Neural progenitor cell (in vitro differentiated cells): ENCODE measurements at regions not wholly inside any gene's neighbourhood (a gene's known extent, or its start where the extent isn't known, plus 50 kb on each side); places are given as distances from the start of the nearest gene placed in this dataset.

ENCODE experiments used
- EZH2 ChIP-seq: fragments of 200-600 bp; sonication (generic); IDR thresholded peaks from 2 replicates; pipeline ENCODE4 v1.6.1; 2017; ENCODE audit warnings: antibody characterized with exemption, mild to moderate bottlenecking, moderate library complexity
- EZH2phosphoT487 ChIP-seq: fragments of 200-600 bp; sonication (generic); IDR thresholded peaks from 2 replicates; pipeline ENCODE4 v1.6.1; 2017; ENCODE audit warnings: antibody characterized with exemption
- TF ChIP-seq, protein P1 (sequence below): fragments of 200-600 bp; sonication (generic); IDR thresholded peaks from 2 replicates; pipeline ENCODE4 v1.5.1; 2017; ENCODE audit warnings: antibody characterized with exemption, mild to moderate bottlenecking

GRCh38 chr2:103196802-103197201 is 435.0 kb downstream of the TMEM182 start:
- TF ChIP-seq EZH2phosphoT487 (no peak), EZH2 (no peak)
- TF ChIP-seq, protein P1, sequence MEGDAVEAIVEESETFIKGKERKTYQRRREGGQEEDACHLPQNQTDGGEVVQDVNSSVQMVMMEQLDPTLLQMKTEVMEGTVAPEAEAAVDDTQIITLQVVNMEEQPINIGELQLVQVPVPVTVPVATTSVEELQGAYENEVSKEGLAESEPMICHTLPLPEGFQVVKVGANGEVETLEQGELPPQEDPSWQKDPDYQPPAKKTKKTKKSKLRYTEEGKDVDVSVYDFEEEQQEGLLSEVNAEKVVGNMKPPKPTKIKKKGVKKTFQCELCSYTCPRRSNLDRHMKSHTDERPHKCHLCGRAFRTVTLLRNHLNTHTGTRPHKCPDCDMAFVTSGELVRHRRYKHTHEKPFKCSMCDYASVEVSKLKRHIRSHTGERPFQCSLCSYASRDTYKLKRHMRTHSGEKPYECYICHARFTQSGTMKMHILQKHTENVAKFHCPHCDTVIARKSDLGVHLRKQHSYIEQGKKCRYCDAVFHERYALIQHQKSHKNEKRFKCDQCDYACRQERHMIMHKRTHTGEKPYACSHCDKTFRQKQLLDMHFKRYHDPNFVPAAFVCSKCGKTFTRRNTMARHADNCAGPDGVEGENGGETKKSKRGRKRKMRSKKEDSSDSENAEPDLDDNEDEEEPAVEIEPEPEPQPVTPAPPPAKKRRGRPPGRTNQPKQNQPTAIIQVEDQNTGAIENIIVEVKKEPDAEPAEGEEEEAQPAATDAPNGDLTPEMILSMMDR: no peak
